Pancreas (tissue), 10 donors: ENCODE measurements at regions not wholly inside any gene's neighbourhood (a gene's known extent, or its start where the extent isn't known, plus 50 kb on each side); places are given as distances from the start of the nearest gene placed in this dataset.

Experiments used
- ATAC-seq, 4 donors: fragments of 200-7000 bp; cut with Tn5 transposase; one replicate each; pipeline versions ENCODE4 v1.8.0 to v1.9.1; 2020; ENCODE audit warnings: mild to moderate bottlenecking in 4 of 4, moderate library complexity in 4 of 4
- DNase-seq, 6 donors: peaks; one replicate each; pipeline ENCODE4 v3.0.0-alpha.2; 2020
- FAIRE-seq: peaks from 2 replicates; lab custom pipeline; 2012; peaks lifted over from hg19 to GRCh38; lab: Jason Lieb, UNC
- H3K27ac ChIP-seq, 4 donors: fragments of 200-600 bp; sonication (generic); 1 replicate in 3 of 4; 2 replicates in 1 of 4; pipeline versions ENCODE4 v1.5.0 to v1.8.0; 2020
- H3K27me3 ChIP-seq, 4 donors: fragments of 200-600 bp; one replicate each; pipeline ENCODE4 v1.8.0; 2021
- H3K36me3 ChIP-seq, 3 donors: fragments of 200-600 bp; sonication (generic) in 1 of 3; one replicate each; pipeline versions ENCODE4 v1.5.0 to v1.8.0; 2020 to 2021
- H3K4me1 ChIP-seq, 3 donors: fragments of 200-600 bp; one replicate each; pipeline ENCODE4 v1.8.0; 2021
- H3K4me3 ChIP-seq, 4 donors: fragments of 200-600 bp; sonication (generic) in 2 of 4; one replicate each; pipeline versions ENCODE4 v1.5.0 to v1.8.0; 2020 to 2021
- H3K9me3 ChIP-seq, 4 donors: fragments of 200-600 bp; one replicate each; pipeline ENCODE4 v1.8.0; 2021
- CTCF ChIP-seq, 4 donors: fragments of 200-600 bp; sonication (generic) in 3 of 4; IDR thresholded peaks; one replicate each; pipeline versions ENCODE4 v1.5.0 to v1.8.0; 2021; ENCODE audit warnings: antibody characterized with exemption in 4 of 4
- WGBS, 2 donors: extraction: QIAGEN DNeasy Blood & Tissue Kit; methylation state at CpG; one replicate each; pipeline ENCODE4 v1.1.7; 2013; 5-methylcytosine and 5-hydroxymethylcytosine counted together
- intact Hi-C, 3 donors: fragments of 100-400 bp; cut with DNase I; formaldehyde crosslinking; loops; one replicate each; pipeline versions ENCODE4 v1.11.1 to v1.14.2; 2022
- donor health status: healthy with polysubstance abuse.
- donor health status: DM: no; HTN: no; CAD: no; lungs with moderate emphysema.
- donor health status: DM: no; HTN: no; CAD: no.
- donor health status: control.
- donor health status: control.
- donor health status: Bipolar disorder and iron deficiency.
- donor health status: DM: yes; HTN: yes; CAD: no.
- donor health status: DM: no; HTN: no; CAD: no.
- donor health status: DM: no; HTN: no; CAD: no.
- donor health status: DM: yes; HTN: yes; CAD: no.

- 66 to 85% methylated on average over 8 of the region's 8 CpGs for WGBS, 2 donors
Observed at GRCh38 chr5:52409835-52410234, 377.9 kb upstream of the ITGA1 start.

DNA sequence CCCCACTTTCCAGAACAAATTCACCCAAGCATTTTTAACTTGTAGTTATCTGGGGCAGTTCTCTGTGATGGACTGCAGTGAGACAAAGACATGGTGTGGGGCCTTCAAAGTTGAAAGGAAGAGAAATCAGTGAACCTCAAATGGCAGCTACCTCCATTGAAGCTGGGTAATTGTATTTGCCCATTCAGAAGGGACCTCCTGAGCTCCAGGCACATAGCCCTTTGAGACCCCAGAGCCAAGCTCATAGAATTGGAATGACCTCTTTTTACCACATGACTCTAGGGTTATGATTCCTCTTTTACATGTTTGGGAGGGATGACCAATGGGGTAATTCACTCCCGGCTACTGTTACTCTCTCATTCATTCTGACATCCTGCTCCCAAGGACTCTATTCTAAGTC, 368.4 kb upstream of the ITGA1 start:
- no peak for TF ChIP-seq CTCF (IDR thresholded peaks at IDR 0.05)
- intact Hi-C loops, result no loop called here
- Histone ChIP-seq H3K36me3 (no peaks in the 10 kb centered on the region), H3K4me3 (no peak overlapping the region), H3K27ac (no peak overlapping the region), H3K27me3 (no peaks in the 10 kb centered on the region), H3K4me1 (no peaks in the 10 kb centered on the region), H3K9me3 (no peaks in the 10 kb centered on the region)
- 60 to 71% methylated on average over 1 of the region's 1 CpG for WGBS, 2 donors
- FAIRE-seq (no peak), ATAC-seq (no peak), DNase-seq (no peak)

More at GRCh38 chr5:52409835-52410234, 377.9 kb upstream of the ITGA1 start:
- H3K36me3 ChIP-seq, result no peaks in the 10 kb centered on the region
- TF ChIP-seq CTCF (IDR thresholded peaks at IDR 0.05), result no peak
- H3K4me1 ChIP-seq, result no peaks in the 10 kb centered on the region
- intact Hi-C loops, result no loop called here
- DNase-seq, result no peak
- FAIRE-seq, result no peak
- no peak overlapping the region for H3K4me3 ChIP-seq
- no peaks in the 10 kb centered on the region for H3K9me3 ChIP-seq
- ATAC-seq, result no peak
- no peak overlapping the region for H3K27ac ChIP-seq
- H3K27me3 ChIP-seq, result no peaks in the 10 kb centered on the region

GRCh38 chr5:52427615-52428014, 360.1 kb upstream of the ITGA1 start:
- DNase-seq (no peak), ATAC-seq (no peak), FAIRE-seq (no peak)
- H3K4me1 ChIP-seq, result no peaks in the 10 kb centered on the region
- no peaks in the 10 kb centered on the region for H3K9me3 ChIP-seq
- TF ChIP-seq CTCF (IDR thresholded peaks at IDR 0.05), result no peak
- H3K4me3 ChIP-seq, result no peak overlapping the region
- no peak overlapping the region for H3K27ac ChIP-seq
- WGBS, 2 donors, result 71 to 81% methylated on average over 4 of the region's 4 CpGs
- H3K36me3 ChIP-seq, result no peaks in the 10 kb centered on the region
- H3K27me3 ChIP-seq, result no peaks in the 10 kb centered on the region
- intact Hi-C loops, result no loop called here

DNA sequence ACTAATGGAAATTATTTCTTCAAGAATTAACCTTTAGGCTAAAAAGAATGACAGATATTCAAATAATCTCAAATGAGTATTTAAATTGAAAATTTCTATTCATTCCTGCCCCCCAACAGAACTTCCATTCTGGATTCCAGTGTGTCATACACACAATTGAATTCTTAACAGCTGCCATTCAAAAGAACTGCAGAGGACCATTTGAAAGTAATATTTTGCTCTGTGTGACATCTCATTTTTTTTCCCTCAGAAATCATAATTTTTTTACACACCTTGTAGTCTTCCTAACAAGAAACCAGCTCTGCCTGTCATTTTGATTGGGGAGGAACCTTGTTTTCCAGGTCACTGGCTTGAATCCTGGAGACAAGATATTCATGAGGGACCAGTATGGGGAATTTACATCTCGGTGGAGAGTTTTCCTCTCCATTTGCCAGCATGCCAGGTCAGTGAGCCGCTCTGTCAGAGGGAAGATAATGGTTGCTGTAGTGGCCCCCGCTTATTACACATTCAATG, 358.7 kb upstream of the ITGA1 start:
- Histone ChIP-seq H3K4me3 (no peak overlapping the region), H3K9me3 (no peaks in the 10 kb centered on the region), H3K27me3 (no peaks in the 10 kb centered on the region), H3K27ac (no peak overlapping the region), H3K4me1 (no peaks in the 10 kb centered on the region), H3K36me3 (no peaks in the 10 kb centered on the region)
- WGBS, 2 donors, result 61 to 74% methylated on average over 3 of the region's 3 CpGs
- no peak for FAIRE-seq
- no peak for ATAC-seq
- DNase-seq, result no peak
- intact Hi-C loops, result no loop called here
- TF ChIP-seq CTCF (IDR thresholded peaks at IDR 0.05), result no peak

- H3K9me3 ChIP-seq, result no peaks in the 10 kb centered on the region
- H3K27me3 ChIP-seq, result no peaks in the 10 kb centered on the region
- FAIRE-seq (no peak), ATAC-seq (no peak), DNase-seq (no peak)
- H3K27ac ChIP-seq, result no peak overlapping the region
- no peak for TF ChIP-seq CTCF (IDR thresholded peaks at IDR 0.05)
- H3K36me3 ChIP-seq, result no peaks in the 10 kb centered on the region
- intact Hi-C loops, result no loop called here
- H3K4me3 ChIP-seq, result no peak overlapping the region
- 66 to 78% methylated on average over 1 of the region's 1 CpG for WGBS, 2 donors
- H3K4me1 ChIP-seq, result no peaks in the 10 kb centered on the region
Observed at GRCh38 chr5:52441768-52442167, 345.9 kb upstream of the ITGA1 start.
